Cardiac fibroblast (primary cell): ENCODE measurements at regions not wholly inside any gene's neighbourhood (a gene's known extent, or its start where the extent isn't known, plus 50 kb on each side); places are given as distances from the start of the nearest gene placed in this dataset.

Experiments
- DNase-seq, 2 donors: peaks; one replicate each; pipeline versions ENCODE4 v3.0.0 to v3.0.0-alpha.2; 2010; ENCODE audit warnings: low read depth in 2 of 2
- H3K4me3 ChIP-seq, 2 donors: replicated peaks in 1 of 2; 1 replicate in 1 of 2; 2 replicates in 1 of 2; pipeline ENCODE4 v1.5.1; 2011; ENCODE audit warnings: low read depth in 2 of 2, low read length in 2 of 2, mild to moderate bottlenecking in 2 of 2, moderate library complexity in 1 of 2
- TF ChIP-seq, protein P1 (sequence below): IDR thresholded peaks from one replicate; pipeline ENCODE4 v1.5.1; 2011; ENCODE audit warnings: low read depth, mild to moderate bottlenecking, low read length, inconsistent platforms

DNA sequence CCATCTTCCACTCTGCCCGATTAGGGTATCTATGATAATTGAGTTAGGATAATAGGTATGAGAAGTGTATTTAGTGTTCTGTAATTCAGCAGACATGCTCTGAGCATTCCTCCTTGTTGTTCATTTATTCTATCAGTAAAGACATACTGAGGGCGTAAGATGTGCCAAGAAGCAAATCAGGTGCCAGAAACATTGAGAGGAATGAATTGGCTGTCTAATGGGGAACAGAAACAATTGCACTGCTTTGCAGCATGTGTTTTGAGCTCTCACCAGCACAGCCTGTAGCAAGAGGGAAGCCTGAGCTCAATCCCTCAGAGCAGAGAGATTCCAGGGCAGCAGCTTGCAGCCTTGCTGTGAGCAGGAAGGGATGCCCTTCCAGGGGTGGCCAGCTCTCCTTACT is 589.3 kb downstream of the BCL11B start:
- no peak for DNase-seq
- TF ChIP-seq, protein P1, sequence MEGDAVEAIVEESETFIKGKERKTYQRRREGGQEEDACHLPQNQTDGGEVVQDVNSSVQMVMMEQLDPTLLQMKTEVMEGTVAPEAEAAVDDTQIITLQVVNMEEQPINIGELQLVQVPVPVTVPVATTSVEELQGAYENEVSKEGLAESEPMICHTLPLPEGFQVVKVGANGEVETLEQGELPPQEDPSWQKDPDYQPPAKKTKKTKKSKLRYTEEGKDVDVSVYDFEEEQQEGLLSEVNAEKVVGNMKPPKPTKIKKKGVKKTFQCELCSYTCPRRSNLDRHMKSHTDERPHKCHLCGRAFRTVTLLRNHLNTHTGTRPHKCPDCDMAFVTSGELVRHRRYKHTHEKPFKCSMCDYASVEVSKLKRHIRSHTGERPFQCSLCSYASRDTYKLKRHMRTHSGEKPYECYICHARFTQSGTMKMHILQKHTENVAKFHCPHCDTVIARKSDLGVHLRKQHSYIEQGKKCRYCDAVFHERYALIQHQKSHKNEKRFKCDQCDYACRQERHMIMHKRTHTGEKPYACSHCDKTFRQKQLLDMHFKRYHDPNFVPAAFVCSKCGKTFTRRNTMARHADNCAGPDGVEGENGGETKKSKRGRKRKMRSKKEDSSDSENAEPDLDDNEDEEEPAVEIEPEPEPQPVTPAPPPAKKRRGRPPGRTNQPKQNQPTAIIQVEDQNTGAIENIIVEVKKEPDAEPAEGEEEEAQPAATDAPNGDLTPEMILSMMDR, result no peak
- no peak overlapping the region for H3K4me3 ChIP-seq

DNA sequence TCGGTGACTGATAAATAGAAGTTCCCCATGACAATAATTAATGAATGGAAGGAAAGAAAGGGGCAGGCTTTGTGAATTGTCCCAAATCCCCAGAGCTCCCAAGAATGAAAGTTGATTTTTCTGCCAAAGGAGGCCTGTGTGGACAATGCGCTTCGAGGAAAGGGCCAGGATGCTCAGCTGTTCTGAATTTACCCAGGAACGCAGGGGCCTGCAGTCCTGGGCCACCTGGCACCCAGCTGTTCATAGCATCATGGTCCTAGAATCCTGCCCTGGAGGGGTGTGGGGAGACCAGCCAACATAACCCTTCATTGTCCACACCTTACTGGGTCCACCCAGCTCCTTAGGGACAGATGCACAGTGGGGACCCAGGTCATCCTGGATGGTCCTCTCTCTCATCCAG is 587.5 kb downstream of the BCL11B start:
- DNase-seq, result no peak

DNA sequence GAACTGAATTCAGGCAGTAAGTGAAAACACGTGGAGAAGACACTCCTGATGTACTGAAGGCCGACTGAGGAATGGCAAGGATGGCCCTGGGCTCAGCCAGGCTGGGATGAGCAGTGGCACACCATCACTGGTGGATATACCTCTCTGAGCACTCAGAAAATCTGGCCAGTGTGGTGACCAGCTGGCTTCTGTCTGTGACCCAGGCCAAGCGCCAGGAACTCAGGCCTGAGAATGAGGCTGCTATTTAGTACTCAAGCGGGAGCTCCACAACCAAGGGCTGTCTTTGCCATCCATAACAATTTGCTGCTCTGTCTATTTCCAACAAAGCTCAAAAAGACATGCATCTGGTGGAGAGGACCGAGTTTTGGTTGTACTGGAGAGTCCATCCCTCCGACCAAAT is 586.3 kb downstream of the BCL11B start:
- no peak overlapping the region for H3K4me3 ChIP-seq
- no peak for DNase-seq
- TF ChIP-seq, protein P1, result no peak

More for the DNA sequence above, 587.5 kb downstream of the BCL11B start:
- H3K4me3 ChIP-seq, result no peak overlapping the region
- TF ChIP-seq, protein P1, result no peak

DNA sequence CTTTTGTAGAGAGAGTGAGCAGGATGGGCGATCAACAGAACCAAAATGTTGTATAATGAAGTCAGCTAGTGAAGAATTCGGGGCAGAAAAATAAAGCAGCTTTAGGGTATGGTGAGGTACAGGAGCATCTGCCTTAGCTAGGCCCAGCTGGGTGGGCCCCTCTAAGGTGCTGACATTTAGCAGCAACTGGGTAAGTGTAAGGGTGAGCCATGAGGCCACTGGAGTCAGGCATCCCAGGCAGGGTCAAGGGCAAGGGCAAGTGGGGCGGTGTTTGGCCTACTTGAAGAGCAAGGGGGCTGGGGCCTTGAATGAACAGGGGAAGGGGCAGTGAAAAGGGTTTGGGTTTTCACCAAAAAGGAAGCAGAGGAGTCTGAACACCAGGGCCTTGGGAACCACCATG is 583.6 kb downstream of the BCL11B start:
- H3K4me3 ChIP-seq, result no peak overlapping the region
- DNase-seq, result no peak
- TF ChIP-seq, protein P1, result no peak

DNA sequence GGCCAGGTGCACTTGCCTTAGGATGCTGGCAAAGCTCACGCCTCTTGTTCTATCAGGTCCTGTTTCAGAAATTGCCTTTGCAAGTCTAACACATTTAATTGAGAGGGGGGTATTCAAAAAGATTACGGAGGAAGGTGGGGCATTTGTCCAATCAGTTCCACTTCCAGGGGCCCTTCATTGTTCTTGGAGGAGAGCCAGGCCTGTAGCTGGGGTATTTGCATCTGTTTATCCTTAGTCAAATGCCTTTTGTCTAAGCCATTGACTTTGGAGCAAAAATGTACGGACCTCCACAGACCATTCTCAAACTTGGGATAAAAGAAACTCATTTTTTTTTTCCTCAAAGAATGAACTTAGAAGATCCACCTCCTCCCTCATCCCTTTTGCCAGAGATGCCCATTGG is 582.0 kb downstream of the BCL11B start:
- TF ChIP-seq, protein P1, result no peak
- DNase-seq, result no peak
- no peak overlapping the region for H3K4me3 ChIP-seq

DNA sequence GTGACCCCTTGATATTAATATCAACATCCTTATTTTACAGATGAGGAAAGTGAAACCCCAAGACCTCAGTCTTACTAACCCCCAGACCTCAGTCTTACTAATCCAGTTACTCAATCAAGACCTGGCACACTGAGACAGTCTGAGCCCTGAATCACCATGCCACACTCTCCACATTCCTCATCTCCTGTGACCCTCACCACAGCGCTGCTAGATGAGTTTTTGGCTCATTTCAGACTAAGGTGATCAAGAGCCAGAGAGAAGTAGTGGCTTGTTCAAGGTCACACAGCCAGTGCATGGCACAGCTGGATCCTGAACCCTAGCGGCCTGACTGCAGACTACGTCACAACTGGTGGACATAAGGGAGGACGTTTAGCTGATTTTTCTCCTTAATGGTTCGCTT is 579.2 kb downstream of the BCL11B start:
- no peak for DNase-seq
- TF ChIP-seq, protein P1, result no peak
- H3K4me3 ChIP-seq, result no peak overlapping the region

DNA sequence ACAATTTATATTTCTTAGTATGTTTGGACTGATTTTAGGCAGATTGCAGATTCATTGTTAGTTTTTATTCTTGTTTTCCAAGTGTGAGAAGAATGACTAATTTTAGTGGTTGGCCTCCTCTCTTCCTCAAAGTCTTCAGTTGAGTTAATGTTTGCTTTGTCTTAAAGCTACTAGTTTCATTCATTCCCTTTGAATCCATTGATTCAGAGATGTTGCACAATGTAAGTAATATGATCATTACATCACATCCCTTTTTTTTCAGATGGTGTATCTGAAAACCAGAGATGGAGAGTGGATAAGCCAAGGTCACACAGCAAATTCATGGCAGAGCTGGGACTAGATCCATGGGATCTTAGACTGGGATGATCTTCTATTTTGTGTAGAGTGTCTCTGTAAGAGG is 577.5 kb downstream of the BCL11B start:
- no peak overlapping the region for H3K4me3 ChIP-seq
- TF ChIP-seq, protein P1, result no peak

More for the DNA sequence above, 577.5 kb downstream of the BCL11B start:
- DNase-seq, result no peak
